C4-2B (cell line): ENCODE measurements at regions not wholly inside any gene's neighbourhood (a gene's known extent, or its start where the extent isn't known, plus 50 kb on each side); places are given as distances from the start of the nearest gene placed in this dataset.

Source experiments
- ZFX ChIP-seq: fragments of 450-650 bp; IDR thresholded peaks from 2 replicates; pipeline ENCODE4 v1.6.1; 2017
- TF ChIP-seq, protein P1 (sequence below): fragments of 450-650 bp; conservative IDR thresholded peaks from 2 replicates; pipeline ENCODE4 v1.5.1; 2017; ENCODE audit warnings: mild to moderate bottlenecking

GRCh38 chr7:94284104-94284503, 110.6 kb upstream of the COL1A2 start:
- TF ChIP-seq, protein P1, sequence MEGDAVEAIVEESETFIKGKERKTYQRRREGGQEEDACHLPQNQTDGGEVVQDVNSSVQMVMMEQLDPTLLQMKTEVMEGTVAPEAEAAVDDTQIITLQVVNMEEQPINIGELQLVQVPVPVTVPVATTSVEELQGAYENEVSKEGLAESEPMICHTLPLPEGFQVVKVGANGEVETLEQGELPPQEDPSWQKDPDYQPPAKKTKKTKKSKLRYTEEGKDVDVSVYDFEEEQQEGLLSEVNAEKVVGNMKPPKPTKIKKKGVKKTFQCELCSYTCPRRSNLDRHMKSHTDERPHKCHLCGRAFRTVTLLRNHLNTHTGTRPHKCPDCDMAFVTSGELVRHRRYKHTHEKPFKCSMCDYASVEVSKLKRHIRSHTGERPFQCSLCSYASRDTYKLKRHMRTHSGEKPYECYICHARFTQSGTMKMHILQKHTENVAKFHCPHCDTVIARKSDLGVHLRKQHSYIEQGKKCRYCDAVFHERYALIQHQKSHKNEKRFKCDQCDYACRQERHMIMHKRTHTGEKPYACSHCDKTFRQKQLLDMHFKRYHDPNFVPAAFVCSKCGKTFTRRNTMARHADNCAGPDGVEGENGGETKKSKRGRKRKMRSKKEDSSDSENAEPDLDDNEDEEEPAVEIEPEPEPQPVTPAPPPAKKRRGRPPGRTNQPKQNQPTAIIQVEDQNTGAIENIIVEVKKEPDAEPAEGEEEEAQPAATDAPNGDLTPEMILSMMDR: no peak
- TF ChIP-seq ZFX: no peak
